ENCODE measurements at regions not wholly inside any gene's neighbourhood (a gene's known extent, or its start where the extent isn't known, plus 50 kb on each side); places are given as distances from the start of the nearest gene placed in this dataset.

GRCh38 chr9:87234854-87235253 is 262.8 kb upstream of the DAPK1 start:
- H4K20me1 ChIP-seq (ENCODE audit: insufficient read depth, poor library complexity, severe bottlenecking), result no peaks in the 10 kb centered on the region
- TF ChIP-seq CTCF (IDR thresholded peaks at IDR 0.05; ENCODE audit: poor library complexity) (no peak), EZH2phosphoT487 (IDR thresholded peaks at IDR 0.05; ENCODE audit: low read depth, severe bottlenecking, unreplicated experiment) (no peak), EZH2 (IDR thresholded peaks at IDR 0.05; ENCODE audit: borderline replicate concordance) (no peak)
- no peak overlapping the region for H3K27ac ChIP-seq

GRCh38 chr9:87236546-87236945 is 261.1 kb upstream of the DAPK1 start:
- Histone ChIP-seq H2AFZ (no peak overlapping the region), H3K9me2 (replicated peaks; ENCODE audit: insufficient read depth) (no peaks in the 10 kb centered on the region), H3K4me2 (no peak overlapping the region), H3K4me1 (ENCODE audit: insufficient read depth) (no peaks in the 10 kb centered on the region), H3K79me2 (no peaks in the 10 kb centered on the region), H3K27ac (no peak overlapping the region), H3K27me3 (no peaks in the 10 kb centered on the region), H3K36me3 (replicated peaks; ENCODE audit: insufficient read depth, low read depth) (no peaks in the 10 kb centered on the region), H3K9me3 (ENCODE audit: low read depth) (no peaks in the 10 kb centered on the region), H4K20me1 (ENCODE audit: insufficient read depth, poor library complexity, severe bottlenecking) (no peaks in the 10 kb centered on the region), H3K4me3 (no peak overlapping the region)
- DNase-seq (ENCODE audit: low spot score), result no peak
- WGBS (ENCODE audit: low lambda C conversion rate, missing lambda C conversion rate), result 84% methylated on average over 1 of the region's 1 CpG
- TF ChIP-seq EZH2phosphoT487 (IDR thresholded peaks at IDR 0.05; ENCODE audit: low read depth, severe bottlenecking, unreplicated experiment), result no peak
- no peak for TF ChIP-seq CTCF (IDR thresholded peaks at IDR 0.05; ENCODE audit: poor library complexity)
- TF ChIP-seq EZH2 (IDR thresholded peaks at IDR 0.05; ENCODE audit: borderline replicate concordance), result no peak

More at GRCh38 chr9:87234854-87235253, 262.8 kb upstream of the DAPK1 start:
- Histone ChIP-seq H3K27me3 (no peaks in the 10 kb centered on the region), H3K9me3 (ENCODE audit: low read depth) (no peaks in the 10 kb centered on the region), H3K79me2 (no peaks in the 10 kb centered on the region), H3K4me1 (ENCODE audit: insufficient read depth) (no peaks in the 10 kb centered on the region), H3K9me2 (replicated peaks; ENCODE audit: insufficient read depth) (no peaks in the 10 kb centered on the region), H3K36me3 (replicated peaks; ENCODE audit: insufficient read depth, low read depth) (no peaks in the 10 kb centered on the region), H3K4me3 (no peak overlapping the region), H2AFZ (no peak overlapping the region), H3K4me2 (no peak overlapping the region)
- no peak for DNase-seq (ENCODE audit: low spot score)
- WGBS (ENCODE audit: low lambda C conversion rate, missing lambda C conversion rate), result 88% methylated on average over 3 of the region's 3 CpGs

- Histone ChIP-seq H3K36me3 (replicated peaks; ENCODE audit: insufficient read depth, low read depth) (no peaks in the 10 kb centered on the region), H3K79me2 (no peaks in the 10 kb centered on the region), H3K4me2 (no peak overlapping the region), H3K27me3 (no peaks in the 10 kb centered on the region), H3K4me3 (no peak overlapping the region), H3K27ac (no peak overlapping the region), H2AFZ (no peak overlapping the region), H4K20me1 (ENCODE audit: insufficient read depth, poor library complexity, severe bottlenecking) (no peaks in the 10 kb centered on the region), H3K4me1 (ENCODE audit: insufficient read depth) (no peaks in the 10 kb centered on the region), H3K9me3 (ENCODE audit: low read depth) (no peaks in the 10 kb centered on the region), H3K9me2 (replicated peaks; ENCODE audit: insufficient read depth) (no peaks in the 10 kb centered on the region)
- no peak for DNase-seq (ENCODE audit: low spot score)
- 62% methylated on average over 4 of the region's 4 CpGs for WGBS (ENCODE audit: low lambda C conversion rate, missing lambda C conversion rate)
- TF ChIP-seq EZH2 (IDR thresholded peaks at IDR 0.05; ENCODE audit: borderline replicate concordance), result no peak
- TF ChIP-seq CTCF (IDR thresholded peaks at IDR 0.05; ENCODE audit: poor library complexity), result no peak
- no peak for TF ChIP-seq EZH2phosphoT487 (IDR thresholded peaks at IDR 0.05; ENCODE audit: low read depth, severe bottlenecking, unreplicated experiment)
These were observed 260.3 kb upstream of the DAPK1 start for GRCh38 chr9:87237336-87237735.

- no peak overlapping the region for H3K27ac ChIP-seq
- no peak overlapping the region for H3K4me3 ChIP-seq
- H3K79me2 ChIP-seq, result no peaks in the 10 kb centered on the region
- H3K9me2 ChIP-seq (replicated peaks; ENCODE audit: insufficient read depth), result no peaks in the 10 kb centered on the region
- no peaks in the 10 kb centered on the region for H3K36me3 ChIP-seq (replicated peaks; ENCODE audit: insufficient read depth, low read depth)
- TF ChIP-seq CTCF (IDR thresholded peaks at IDR 0.05; ENCODE audit: poor library complexity), result no peak
- TF ChIP-seq EZH2phosphoT487 (IDR thresholded peaks at IDR 0.05; ENCODE audit: low read depth, severe bottlenecking, unreplicated experiment), result no peak
- TF ChIP-seq EZH2 (IDR thresholded peaks at IDR 0.05; ENCODE audit: borderline replicate concordance), result no peak
- no peak overlapping the region for H3K4me2 ChIP-seq
- H3K9me3 ChIP-seq (ENCODE audit: low read depth), result no peaks in the 10 kb centered on the region
- 81% methylated on average over 5 of the region's 5 CpGs for WGBS (ENCODE audit: low lambda C conversion rate, missing lambda C conversion rate)
- H3K27me3 ChIP-seq, result no peaks in the 10 kb centered on the region
- H4K20me1 ChIP-seq (ENCODE audit: insufficient read depth, poor library complexity, severe bottlenecking), result no peaks in the 10 kb centered on the region
- no peak overlapping the region for H2AFZ ChIP-seq
- no peaks in the 10 kb centered on the region for H3K4me1 ChIP-seq (ENCODE audit: insufficient read depth)
- DNase-seq (ENCODE audit: low spot score), result no peak
These were observed 259.1 kb upstream of the DAPK1 start for GRCh38 chr9:87238545-87238944.
